HEK293 (cell line): ENCODE measurements at regions not wholly inside any gene's neighbourhood (a gene's known extent, or its start where the extent isn't known, plus 50 kb on each side); places are given as distances from the start of the nearest gene placed in this dataset.

Source experiments
- OVOL3 ChIP-seq: fragments of 450-650 bp; formaldehyde crosslinking; IDR thresholded peaks from 2 replicates; pipeline ENCODE4 v1.5.1; 2016; ENCODE audit warnings: missing biosample characterization, missing genetic modification characterization
- ZNF19 ChIP-seq: fragments of 450-650 bp; formaldehyde crosslinking; IDR thresholded peaks from 2 replicates; pipeline ENCODE4; 2016; ENCODE audit warnings: missing biosample characterization, missing genetic modification characterization, low read depth
- ZNF274 ChIP-seq, 2 experiments: fragments of 200-500 bp in 1 of 2; fragments of 450-650 bp in 1 of 2; sonication (Bioruptor generic) in 1 of 2; formaldehyde crosslinking in 1 of 2; IDR thresholded peaks; 2 replicates each; pipeline versions ENCODE4 v1.5.1 to v1.6.1; 2014 to 2016; ENCODE audit warnings: borderline replicate concordance in 1 of 2, inconsistent platforms in 1 of 2, low read length in 1 of 2, missing biosample characterization in 1 of 2, missing genetic modification characterization in 1 of 2
- ZNF530 ChIP-seq: fragments of 450-650 bp; formaldehyde crosslinking; IDR thresholded peaks from 2 replicates; pipeline ENCODE4 v1.5.1; 2016; ENCODE audit warnings: low read depth, missing biosample characterization, missing genetic modification characterization
- ZNF747 ChIP-seq: fragments of 450-650 bp; formaldehyde crosslinking; IDR thresholded peaks from 2 replicates; pipeline ENCODE4 v1.5.1; 2016; ENCODE audit warnings: missing biosample characterization, missing genetic modification characterization
- ZNF843 ChIP-seq: fragments of 450-650 bp; formaldehyde crosslinking; IDR thresholded peaks from 2 replicates; pipeline ENCODE4 v1.5.1; 2016; ENCODE audit warnings: missing biosample characterization, missing genetic modification characterization
- TF ChIP-seq, protein P1 (sequence below): fragments of 450-650 bp; formaldehyde crosslinking; IDR thresholded peaks from 2 replicates; pipeline ENCODE4 v1.5.1; 2016; ENCODE audit warnings: missing biosample characterization, missing genetic modification characterization
- TF ChIP-seq, protein P2 (sequence below): fragments of 450-650 bp; formaldehyde crosslinking; IDR thresholded peaks from 2 replicates; pipeline ENCODE4 v1.5.1; 2016; ENCODE audit warnings: missing biosample characterization, missing genetic modification characterization
- TF ChIP-seq, protein P3 (sequence below): fragments of 450-650 bp; formaldehyde crosslinking; IDR thresholded peaks from 2 replicates; pipeline ENCODE4 v1.5.1; 2016; ENCODE audit warnings: missing biosample characterization, missing genetic modification characterization

DNA sequence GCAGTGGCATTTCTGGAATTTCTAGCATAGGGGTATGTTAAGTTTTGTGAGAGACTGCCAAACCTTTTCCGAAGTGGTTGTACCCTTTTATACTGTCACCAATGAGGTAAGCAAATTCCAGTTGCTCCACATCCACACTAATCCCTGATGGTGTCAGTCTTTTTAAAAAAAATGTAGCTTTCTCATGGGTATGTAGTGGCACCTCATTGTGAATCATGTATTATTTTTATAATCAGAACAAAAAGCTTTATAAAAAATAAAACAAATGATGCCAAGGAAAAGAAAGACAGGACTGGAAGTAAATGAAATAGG lies 93.4 kb upstream of the CLINT1 start:
- TF ChIP-seq ZNF530 (tag by site-specific recombination), result no peak
- TF ChIP-seq, protein P1, sequence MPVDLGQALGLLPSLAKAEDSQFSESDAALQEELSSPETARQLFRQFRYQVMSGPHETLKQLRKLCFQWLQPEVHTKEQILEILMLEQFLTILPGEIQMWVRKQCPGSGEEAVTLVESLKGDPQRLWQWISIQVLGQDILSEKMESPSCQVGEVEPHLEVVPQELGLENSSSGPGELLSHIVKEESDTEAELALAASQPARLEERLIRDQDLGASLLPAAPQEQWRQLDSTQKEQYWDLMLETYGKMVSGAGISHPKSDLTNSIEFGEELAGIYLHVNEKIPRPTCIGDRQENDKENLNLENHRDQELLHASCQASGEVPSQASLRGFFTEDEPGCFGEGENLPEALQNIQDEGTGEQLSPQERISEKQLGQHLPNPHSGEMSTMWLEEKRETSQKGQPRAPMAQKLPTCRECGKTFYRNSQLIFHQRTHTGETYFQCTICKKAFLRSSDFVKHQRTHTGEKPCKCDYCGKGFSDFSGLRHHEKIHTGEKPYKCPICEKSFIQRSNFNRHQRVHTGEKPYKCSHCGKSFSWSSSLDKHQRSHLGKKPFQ (tag by site-specific recombination), result no peak
- TF ChIP-seq, protein P2, sequence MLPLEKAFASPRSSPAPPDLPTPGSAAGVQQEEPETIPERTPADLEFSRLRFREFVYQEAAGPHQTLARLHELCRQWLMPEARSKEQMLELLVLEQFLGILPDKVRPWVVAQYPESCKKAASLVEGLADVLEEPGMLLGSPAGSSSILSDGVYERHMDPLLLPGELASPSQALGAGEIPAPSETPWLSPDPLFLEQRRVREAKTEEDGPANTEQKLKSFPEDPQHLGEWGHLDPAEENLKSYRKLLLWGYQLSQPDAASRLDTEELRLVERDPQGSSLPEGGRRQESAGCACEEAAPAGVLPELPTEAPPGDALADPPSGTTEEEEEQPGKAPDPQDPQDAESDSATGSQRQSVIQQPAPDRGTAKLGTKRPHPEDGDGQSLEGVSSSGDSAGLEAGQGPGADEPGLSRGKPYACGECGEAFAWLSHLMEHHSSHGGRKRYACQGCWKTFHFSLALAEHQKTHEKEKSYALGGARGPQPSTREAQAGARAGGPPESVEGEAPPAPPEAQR, result no peak
- no peak for TF ChIP-seq ZNF747 (tag by site-specific recombination)
- TF ChIP-seq, protein P3, sequence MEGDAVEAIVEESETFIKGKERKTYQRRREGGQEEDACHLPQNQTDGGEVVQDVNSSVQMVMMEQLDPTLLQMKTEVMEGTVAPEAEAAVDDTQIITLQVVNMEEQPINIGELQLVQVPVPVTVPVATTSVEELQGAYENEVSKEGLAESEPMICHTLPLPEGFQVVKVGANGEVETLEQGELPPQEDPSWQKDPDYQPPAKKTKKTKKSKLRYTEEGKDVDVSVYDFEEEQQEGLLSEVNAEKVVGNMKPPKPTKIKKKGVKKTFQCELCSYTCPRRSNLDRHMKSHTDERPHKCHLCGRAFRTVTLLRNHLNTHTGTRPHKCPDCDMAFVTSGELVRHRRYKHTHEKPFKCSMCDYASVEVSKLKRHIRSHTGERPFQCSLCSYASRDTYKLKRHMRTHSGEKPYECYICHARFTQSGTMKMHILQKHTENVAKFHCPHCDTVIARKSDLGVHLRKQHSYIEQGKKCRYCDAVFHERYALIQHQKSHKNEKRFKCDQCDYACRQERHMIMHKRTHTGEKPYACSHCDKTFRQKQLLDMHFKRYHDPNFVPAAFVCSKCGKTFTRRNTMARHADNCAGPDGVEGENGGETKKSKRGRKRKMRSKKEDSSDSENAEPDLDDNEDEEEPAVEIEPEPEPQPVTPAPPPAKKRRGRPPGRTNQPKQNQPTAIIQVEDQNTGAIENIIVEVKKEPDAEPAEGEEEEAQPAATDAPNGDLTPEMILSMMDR (tag by site-specific recombination), result no peak
- TF ChIP-seq ZNF19 (tag by site-specific recombination), result no peak
- no peak for TF ChIP-seq ZNF843 (tag by site-specific recombination)
- TF ChIP-seq ZNF274 (IDR thresholded peaks at IDR 0.05; ENCODE audit: low read length), result no peak
- TF ChIP-seq ZNF274 (tag by site-specific recombination; IDR thresholded peaks at IDR 0.05; ENCODE audit: borderline replicate concordance), result no peak
- TF ChIP-seq OVOL3, result no peak
